ENCODE measurements at regions not wholly inside any gene's neighbourhood (a gene's known extent, or its start where the extent isn't known, plus 50 kb on each side); places are given as distances from the start of the nearest gene placed in this dataset.

DNA sequence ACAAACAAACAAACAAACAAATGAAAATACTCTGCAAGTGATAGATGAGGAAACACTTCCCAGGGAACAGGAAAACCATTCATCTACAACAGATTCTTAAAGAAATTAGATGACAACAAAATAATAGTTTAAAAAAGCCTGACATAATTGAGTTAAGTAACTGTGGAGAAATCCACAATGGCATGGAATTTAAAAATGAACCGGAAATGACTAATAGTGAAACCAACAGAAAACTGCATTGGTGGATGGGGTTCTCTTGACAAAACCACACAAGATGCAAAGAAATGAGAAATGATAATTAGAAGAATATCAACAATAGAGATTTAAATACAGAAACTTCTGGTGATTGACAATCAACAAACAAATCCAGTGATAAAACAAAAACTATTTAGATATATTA is 785.6 kb downstream of the QKI start:
- 100% methylated on average over 1 of the region's 1 CpG for WGBS (ENCODE audit: insufficient coverage, low lambda C conversion rate)
- no peak overlapping the region for H3K27ac ChIP-seq (ENCODE audit: low read length)
- no peaks in the 10 kb centered on the region for H3K4me1 ChIP-seq (ENCODE audit: control insufficient read depth, insufficient read depth, low read length)

DNA sequence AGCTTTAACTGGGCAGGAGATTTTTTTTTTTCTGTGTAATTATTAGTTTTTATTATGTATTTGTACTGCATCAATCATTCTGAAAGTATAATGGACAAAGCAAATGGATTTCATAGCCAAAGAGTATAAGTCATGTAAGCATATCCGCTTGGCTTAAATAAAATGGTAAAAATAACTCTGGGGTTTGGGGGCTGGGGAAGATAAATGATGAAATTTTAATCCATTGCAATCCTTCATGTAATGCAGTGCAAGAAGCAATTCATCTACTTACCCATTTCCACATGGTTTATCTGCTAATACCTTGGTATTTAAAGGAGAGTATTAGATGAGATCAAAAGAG is 781.4 kb downstream of the QKI start:
- Histone ChIP-seq H3K4me1 (ENCODE audit: control insufficient read depth, insufficient read depth, low read length) (no peaks in the 10 kb centered on the region), H3K36me3 (ENCODE audit: control insufficient read depth, insufficient read depth, low read length) (no peaks in the 10 kb centered on the region), H3K27ac (ENCODE audit: low read length) (no peak overlapping the region), H3K27me3 (ENCODE audit: control insufficient read depth, insufficient read depth, low read length) (no peaks in the 10 kb centered on the region), H3K4me3 (ENCODE audit: low read length) (no peak overlapping the region), H3K9me3 (ENCODE audit: control insufficient read depth, low read depth, low read length) (peaks cover 2% of the 10 kb centered on the region)
- no peak for DNase-seq
- WGBS (ENCODE audit: insufficient coverage, low lambda C conversion rate): 100% methylated on average over 1 of the region's 1 CpG

More for the DNA sequence above, 785.6 kb downstream of the QKI start:
- no peak for DNase-seq
- Histone ChIP-seq H3K9me3 (ENCODE audit: control insufficient read depth, low read depth, low read length) (peaks cover 2% of the 10 kb centered on the region), H3K36me3 (ENCODE audit: control insufficient read depth, insufficient read depth, low read length) (no peaks in the 10 kb centered on the region), H3K4me3 (ENCODE audit: low read length) (no peak overlapping the region), H3K27me3 (ENCODE audit: control insufficient read depth, insufficient read depth, low read length) (no peaks in the 10 kb centered on the region)

DNA sequence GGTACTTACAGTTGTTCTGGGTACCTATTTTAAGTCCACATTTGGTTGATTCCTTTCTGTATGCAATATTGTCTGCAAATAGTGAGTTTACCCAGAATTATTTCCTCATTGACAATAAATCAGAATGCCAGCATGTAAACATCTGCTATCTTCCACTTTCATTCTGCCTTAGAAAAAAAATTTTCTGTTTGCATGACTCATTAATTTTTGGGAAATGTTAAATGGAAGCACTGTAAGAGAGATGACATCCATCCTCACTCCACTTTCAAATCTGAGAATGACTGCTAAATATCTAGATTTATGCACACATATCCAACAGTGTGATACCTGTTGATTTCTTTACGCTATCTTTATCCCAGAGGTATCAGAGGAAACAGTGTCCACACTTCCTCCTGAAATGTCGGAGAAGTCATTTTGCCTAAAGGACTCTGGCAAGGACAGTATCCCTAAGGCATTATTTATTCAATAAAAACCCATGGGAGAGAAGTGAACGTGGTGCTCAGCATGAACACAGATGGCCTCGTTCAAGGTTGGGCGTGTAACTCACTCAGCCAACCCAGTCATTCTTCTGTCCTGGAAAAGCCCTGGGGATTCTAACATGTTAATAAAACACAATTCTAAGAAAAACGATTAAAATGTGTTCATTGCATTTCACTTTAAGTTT is 780.9 kb downstream of the QKI start:
- WGBS (ENCODE audit: insufficient coverage, low lambda C conversion rate): no CpG with 5 or more reads among the region's 6 CpGs
- DNase-seq: no peak
- Histone ChIP-seq H3K36me3 (ENCODE audit: control insufficient read depth, insufficient read depth, low read length) (no peaks in the 10 kb centered on the region), H3K27me3 (ENCODE audit: control insufficient read depth, insufficient read depth, low read length) (no peaks in the 10 kb centered on the region), H3K9me3 (ENCODE audit: control insufficient read depth, low read depth, low read length) (no peaks in the 10 kb centered on the region), H3K4me1 (ENCODE audit: control insufficient read depth, insufficient read depth, low read length) (no peaks in the 10 kb centered on the region), H3K27ac (ENCODE audit: low read length) (no peak overlapping the region), H3K4me3 (ENCODE audit: low read length) (no peak overlapping the region)

DNA sequence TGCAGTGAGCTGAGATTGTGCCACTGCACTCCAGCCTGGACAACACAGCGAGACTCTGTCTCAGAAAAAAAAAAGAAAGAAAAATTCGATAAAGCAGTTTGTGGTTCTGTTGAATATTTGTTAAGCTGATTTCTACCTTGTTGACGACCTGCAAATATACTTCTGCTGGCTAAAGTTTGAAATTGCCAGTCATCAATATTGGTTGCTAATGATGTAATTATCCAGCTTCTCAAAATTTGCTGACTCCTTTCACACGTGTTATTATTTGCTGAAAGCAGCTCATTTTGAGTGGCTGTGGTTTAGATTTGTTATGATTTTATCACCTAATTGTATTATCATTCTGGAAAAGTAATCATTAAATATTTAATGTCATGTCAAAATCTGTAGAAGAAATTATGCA is 774.3 kb downstream of the QKI start:
- Histone ChIP-seq H3K4me3 (ENCODE audit: low read length) (no peak overlapping the region), H3K36me3 (ENCODE audit: control insufficient read depth, insufficient read depth, low read length) (no peaks in the 10 kb centered on the region), H3K27me3 (ENCODE audit: control insufficient read depth, insufficient read depth, low read length) (no peaks in the 10 kb centered on the region), H3K9me3 (ENCODE audit: control insufficient read depth, low read depth, low read length) (no peaks in the 10 kb centered on the region), H3K27ac (ENCODE audit: low read length) (no peak overlapping the region), H3K4me1 (ENCODE audit: control insufficient read depth, insufficient read depth, low read length) (no peaks in the 10 kb centered on the region)
- no peak for DNase-seq
- 71% methylated on average over 3 of the region's 4 CpGs for WGBS (ENCODE audit: insufficient coverage, low lambda C conversion rate)

DNA sequence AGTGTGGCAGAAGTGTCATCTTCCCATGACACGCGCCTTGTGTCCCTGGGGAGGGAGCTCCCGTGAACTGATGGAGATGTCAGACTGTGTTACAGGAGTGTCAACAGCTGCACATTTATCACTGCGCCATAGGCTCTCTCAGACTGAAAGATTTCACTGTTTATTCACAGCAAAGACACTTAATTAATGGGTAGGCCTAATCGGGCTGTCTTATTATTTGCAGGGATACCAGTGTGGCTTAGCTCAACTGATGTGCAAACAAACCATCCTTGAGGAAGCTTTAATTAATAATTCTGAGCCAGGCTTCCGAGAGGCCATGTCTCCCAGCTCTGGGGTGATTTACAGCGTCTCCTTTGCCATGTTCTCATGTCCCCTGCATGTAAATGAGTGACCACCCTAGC is 771.0 kb downstream of the QKI start:
- no peak overlapping the region for H3K27ac ChIP-seq (ENCODE audit: low read length)
- no peaks in the 10 kb centered on the region for H3K27me3 ChIP-seq (ENCODE audit: control insufficient read depth, insufficient read depth, low read length)
- WGBS (ENCODE audit: insufficient coverage, low lambda C conversion rate): no CpG with 5 or more reads among the region's 7 CpGs
- H3K36me3 ChIP-seq (ENCODE audit: control insufficient read depth, insufficient read depth, low read length): no peaks in the 10 kb centered on the region
- H3K9me3 ChIP-seq (ENCODE audit: control insufficient read depth, low read depth, low read length): no peaks in the 10 kb centered on the region
- no peak for DNase-seq
- H3K4me3 ChIP-seq (ENCODE audit: low read length): no peak overlapping the region
- H3K4me1 ChIP-seq (ENCODE audit: control insufficient read depth, insufficient read depth, low read length): no peaks in the 10 kb centered on the region

DNA sequence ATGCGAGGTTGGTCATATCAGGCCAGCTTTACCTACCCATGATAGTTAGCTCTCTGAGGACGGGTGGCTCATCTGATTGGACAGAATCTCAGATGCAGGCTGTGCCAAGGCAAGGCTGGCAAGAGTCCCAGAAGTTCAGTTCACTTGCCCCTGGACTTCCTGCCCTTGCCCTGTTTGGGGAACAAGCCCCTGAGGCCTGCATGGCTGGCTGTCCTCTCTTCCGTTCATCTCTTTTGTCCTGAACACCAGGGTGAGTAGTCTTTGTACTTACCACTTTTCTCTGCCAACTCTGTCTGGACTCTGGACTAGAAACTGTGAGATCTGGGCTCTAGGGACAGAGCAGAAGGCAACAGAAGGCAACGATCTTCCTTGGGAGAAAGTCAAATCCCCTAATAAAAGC is 769.9 kb downstream of the QKI start:
- no peaks in the 10 kb centered on the region for H3K27me3 ChIP-seq (ENCODE audit: control insufficient read depth, insufficient read depth, low read length)
- no peaks in the 10 kb centered on the region for H3K36me3 ChIP-seq (ENCODE audit: control insufficient read depth, insufficient read depth, low read length)
- no peaks in the 10 kb centered on the region for H3K4me1 ChIP-seq (ENCODE audit: control insufficient read depth, insufficient read depth, low read length)
- WGBS (ENCODE audit: insufficient coverage, low lambda C conversion rate): no CpG with 5 or more reads among the region's 4 CpGs
- no peak for DNase-seq
- no peak overlapping the region for H3K27ac ChIP-seq (ENCODE audit: low read length)
- no peaks in the 10 kb centered on the region for H3K9me3 ChIP-seq (ENCODE audit: control insufficient read depth, low read depth, low read length)
- H3K4me3 ChIP-seq (ENCODE audit: low read length): no peak overlapping the region

DNA sequence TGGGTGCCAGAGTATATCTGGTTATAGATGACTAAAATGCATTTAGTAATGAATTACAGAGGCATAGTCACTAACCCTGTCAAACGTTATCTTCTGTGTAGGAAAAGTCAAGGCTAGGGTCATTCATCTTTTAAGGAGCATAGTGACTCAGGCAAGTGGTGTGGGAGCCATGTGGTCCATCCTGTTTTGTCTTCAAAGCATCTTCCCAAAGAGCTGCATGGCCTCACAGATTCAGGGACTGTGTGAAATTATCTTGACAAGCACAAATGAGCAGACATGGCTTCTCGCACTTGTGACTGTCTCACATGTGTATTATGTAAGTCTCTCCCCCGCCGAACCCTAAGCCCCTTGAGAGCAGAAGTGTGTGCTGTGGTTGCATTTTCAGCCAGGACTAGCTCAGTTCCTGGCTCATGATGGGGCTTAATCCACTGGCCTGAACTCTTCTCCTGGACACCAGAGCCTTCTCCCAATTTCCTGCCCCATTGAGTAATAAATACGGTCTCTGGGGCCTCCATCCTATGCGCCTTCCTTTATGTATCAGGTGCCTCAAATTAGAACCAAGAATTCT is 769.1 kb downstream of the QKI start:
- H3K4me1 ChIP-seq (ENCODE audit: control insufficient read depth, insufficient read depth, low read length): no peaks in the 10 kb centered on the region
- H3K27ac ChIP-seq (ENCODE audit: low read length): no peak overlapping the region
- WGBS (ENCODE audit: insufficient coverage, low lambda C conversion rate): no CpG with 5 or more reads among the region's 6 CpGs
- no peaks in the 10 kb centered on the region for H3K9me3 ChIP-seq (ENCODE audit: control insufficient read depth, low read depth, low read length)
- H3K27me3 ChIP-seq (ENCODE audit: control insufficient read depth, insufficient read depth, low read length): no peaks in the 10 kb centered on the region
- DNase-seq: no peak
- H3K36me3 ChIP-seq (ENCODE audit: control insufficient read depth, insufficient read depth, low read length): no peaks in the 10 kb centered on the region
- no peak overlapping the region for H3K4me3 ChIP-seq (ENCODE audit: low read length)

DNA sequence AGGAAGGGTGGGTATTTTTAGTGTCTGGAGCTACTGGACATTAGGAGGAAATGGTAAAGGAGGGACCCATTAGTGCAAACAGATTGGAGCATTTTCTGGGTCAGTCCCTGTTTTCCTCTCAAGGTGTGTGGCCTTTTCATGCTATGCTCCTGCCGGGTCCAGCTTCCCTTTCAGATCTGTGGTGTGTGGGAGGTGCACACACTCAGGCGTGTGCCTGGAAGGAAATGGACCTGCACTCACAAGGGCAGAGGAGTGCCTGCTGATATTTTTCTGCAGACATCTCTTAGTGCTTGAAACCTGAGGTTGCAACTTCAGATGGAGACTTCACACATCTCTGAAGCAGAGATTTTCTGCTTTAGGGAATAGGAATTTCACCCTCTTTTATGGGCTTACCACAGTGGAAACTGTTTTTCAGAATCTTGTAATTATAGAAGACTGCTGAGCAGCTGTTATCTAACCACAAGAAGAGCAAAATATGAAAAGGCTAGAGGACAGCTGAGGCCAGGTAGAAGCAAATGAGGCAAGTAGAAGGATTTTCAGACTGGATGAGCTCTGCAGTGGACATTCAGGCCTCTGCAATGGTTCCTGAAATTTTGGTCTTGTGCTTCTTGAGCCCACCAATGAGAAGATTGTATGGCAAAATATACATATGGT is 764.3 kb downstream of the QKI start:
- no CpG with 5 or more reads among the region's 2 CpGs for WGBS (ENCODE audit: insufficient coverage, low lambda C conversion rate)
- Histone ChIP-seq H3K4me1 (ENCODE audit: control insufficient read depth, insufficient read depth, low read length) (no peaks in the 10 kb centered on the region), H3K36me3 (ENCODE audit: control insufficient read depth, insufficient read depth, low read length) (no peaks in the 10 kb centered on the region), H3K9me3 (ENCODE audit: control insufficient read depth, low read depth, low read length) (peaks cover 2% of the 10 kb centered on the region), H3K27ac (ENCODE audit: low read length) (no peak overlapping the region), H3K4me3 (ENCODE audit: low read length) (no peak overlapping the region), H3K27me3 (ENCODE audit: control insufficient read depth, insufficient read depth, low read length) (no peaks in the 10 kb centered on the region)
- no peak for DNase-seq

DNA sequence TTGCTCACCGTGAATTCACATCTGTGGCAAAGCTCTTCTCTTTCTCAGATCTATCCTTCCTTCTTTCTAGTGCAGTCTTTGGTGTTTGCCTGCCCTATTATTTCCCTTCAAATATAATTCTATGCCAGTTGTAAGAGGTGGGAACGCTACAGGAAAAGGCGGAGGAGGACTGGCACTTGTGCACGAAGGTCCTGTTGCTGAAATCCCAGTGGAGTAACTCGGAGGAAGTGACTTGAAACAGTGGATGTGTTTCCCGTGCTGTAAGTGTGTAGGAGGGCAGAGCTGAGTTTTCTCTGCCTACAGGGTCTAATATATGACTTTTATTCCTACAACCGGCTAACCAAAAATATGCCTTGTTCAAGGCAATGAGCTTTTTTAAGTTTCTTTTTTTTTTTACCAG is 754.8 kb downstream of the QKI start:
- Histone ChIP-seq H3K4me3 (ENCODE audit: low read length) (no peak overlapping the region), H3K27me3 (ENCODE audit: control insufficient read depth, insufficient read depth, low read length) (no peaks in the 10 kb centered on the region), H3K36me3 (ENCODE audit: control insufficient read depth, insufficient read depth, low read length) (no peaks in the 10 kb centered on the region), H3K9me3 (ENCODE audit: control insufficient read depth, low read depth, low read length) (peaks cover 2% of the 10 kb centered on the region), H3K4me1 (ENCODE audit: control insufficient read depth, insufficient read depth, low read length) (no peaks in the 10 kb centered on the region), H3K27ac (ENCODE audit: low read length) (no peak overlapping the region)
- WGBS (ENCODE audit: insufficient coverage, low lambda C conversion rate): no CpG with 5 or more reads among the region's 7 CpGs
- no peak for DNase-seq

DNA sequence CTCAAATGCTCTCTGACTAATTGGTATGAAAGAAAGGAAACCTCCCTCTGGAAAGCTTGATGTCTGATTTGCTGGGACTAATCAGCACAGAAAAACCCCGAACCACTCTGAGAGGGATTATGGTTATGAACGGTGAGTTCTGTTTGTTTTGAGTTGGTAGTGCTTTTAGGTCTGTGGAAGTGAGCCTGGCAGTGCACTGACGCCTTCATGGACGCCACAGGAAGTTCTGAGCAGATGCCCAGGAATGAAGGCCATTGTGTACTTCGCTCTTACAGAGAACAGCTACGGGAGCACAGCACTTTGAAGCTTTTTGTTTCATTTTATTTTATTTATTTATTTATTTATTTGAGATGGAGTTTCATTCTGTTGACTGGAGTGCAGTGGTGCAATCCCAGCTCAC is 754.1 kb downstream of the QKI start:
- H3K9me3 ChIP-seq (ENCODE audit: control insufficient read depth, low read depth, low read length): no peaks in the 10 kb centered on the region
- H3K4me1 ChIP-seq (ENCODE audit: control insufficient read depth, insufficient read depth, low read length): no peaks in the 10 kb centered on the region
- WGBS (ENCODE audit: insufficient coverage, low lambda C conversion rate): no CpG with 5 or more reads among the region's 6 CpGs
- H3K27me3 ChIP-seq (ENCODE audit: control insufficient read depth, insufficient read depth, low read length): no peaks in the 10 kb centered on the region
- H3K27ac ChIP-seq (ENCODE audit: low read length): no peak overlapping the region
- no peak overlapping the region for H3K4me3 ChIP-seq (ENCODE audit: low read length)
- no peak for DNase-seq
- H3K36me3 ChIP-seq (ENCODE audit: control insufficient read depth, insufficient read depth, low read length): no peaks in the 10 kb centered on the region
